ENCODE measurements at regions not wholly inside any gene's neighbourhood (a gene's known extent, or its start where the extent isn't known, plus 50 kb on each side); places are given as distances from the start of the nearest gene placed in this dataset.
"Not testable (repeated sequence)": the region's sequence is repeated elsewhere in the genome, so short reads cannot be mapped to it uniquely, and the experiment has no call there.

DNA sequence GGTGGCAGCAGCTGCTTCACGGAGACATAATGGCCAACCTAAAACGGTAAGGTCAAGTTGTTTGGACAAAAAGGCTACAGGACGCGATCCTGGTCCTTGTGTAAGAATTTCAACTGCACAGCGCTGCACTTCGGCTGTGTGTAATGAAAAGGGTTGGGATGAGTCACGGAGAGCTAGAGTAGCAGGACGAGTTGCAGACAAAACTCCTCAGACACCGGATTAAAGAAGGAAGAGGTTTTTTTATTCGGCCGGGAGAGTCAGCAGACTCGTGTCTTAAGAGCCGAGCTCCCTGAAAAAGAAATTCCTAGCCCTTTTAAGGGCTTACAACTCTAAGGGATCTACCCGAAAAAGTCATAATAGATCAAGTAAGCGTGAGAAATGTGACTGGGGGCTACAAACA lies 124.2 kb upstream of the CCZ1B start:
- TF ChIP-seq POLR2AphosphoS5, EP300, POLR2A (IDR thresholded peaks at IDR 0.05): not testable (repeated sequence)
- TF ChIP-seq, protein P1, sequence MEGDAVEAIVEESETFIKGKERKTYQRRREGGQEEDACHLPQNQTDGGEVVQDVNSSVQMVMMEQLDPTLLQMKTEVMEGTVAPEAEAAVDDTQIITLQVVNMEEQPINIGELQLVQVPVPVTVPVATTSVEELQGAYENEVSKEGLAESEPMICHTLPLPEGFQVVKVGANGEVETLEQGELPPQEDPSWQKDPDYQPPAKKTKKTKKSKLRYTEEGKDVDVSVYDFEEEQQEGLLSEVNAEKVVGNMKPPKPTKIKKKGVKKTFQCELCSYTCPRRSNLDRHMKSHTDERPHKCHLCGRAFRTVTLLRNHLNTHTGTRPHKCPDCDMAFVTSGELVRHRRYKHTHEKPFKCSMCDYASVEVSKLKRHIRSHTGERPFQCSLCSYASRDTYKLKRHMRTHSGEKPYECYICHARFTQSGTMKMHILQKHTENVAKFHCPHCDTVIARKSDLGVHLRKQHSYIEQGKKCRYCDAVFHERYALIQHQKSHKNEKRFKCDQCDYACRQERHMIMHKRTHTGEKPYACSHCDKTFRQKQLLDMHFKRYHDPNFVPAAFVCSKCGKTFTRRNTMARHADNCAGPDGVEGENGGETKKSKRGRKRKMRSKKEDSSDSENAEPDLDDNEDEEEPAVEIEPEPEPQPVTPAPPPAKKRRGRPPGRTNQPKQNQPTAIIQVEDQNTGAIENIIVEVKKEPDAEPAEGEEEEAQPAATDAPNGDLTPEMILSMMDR (IDR thresholded peaks at IDR 0.05) = not testable (repeated sequence)
